DND-41 (cell line): ENCODE measurements at regions not wholly inside any gene's neighbourhood (a gene's known extent, or its start where the extent isn't known, plus 50 kb on each side); places are given as distances from the start of the nearest gene placed in this dataset.

ENCODE experiments used
- ATAC-seq: fragments of 200-7000 bp; cut with Tn5 transposase; 3 replicates; pipeline ENCODE4 v1.9.1; 2021; ENCODE audit warnings: low read depth; ENCODE audit not compliant: insufficient read depth
- DNase-seq: peaks from one replicate; pipeline ENCODE4 v3.0.0-alpha.2; 2020
- H2AFZ ChIP-seq: 2 replicates; pipeline ENCODE4 v1.6.0; 2012; ENCODE audit warnings: low read depth, low read length
- H3K27ac ChIP-seq: 2 replicates; pipeline ENCODE4 v1.5.1; 2012; ENCODE audit warnings: low read length, inconsistent platforms
- H3K27me3 ChIP-seq: fragments of 200-600 bp; sonication (generic); 2 replicates; pipeline ENCODE4 v1.6.0; 2012; ENCODE audit warnings: low read length, mild to moderate bottlenecking, inconsistent platforms; ENCODE audit not compliant: insufficient read depth, poor library complexity
- H3K36me3 ChIP-seq: 2 replicates; pipeline ENCODE4 v1.5.1; 2012; ENCODE audit warnings: low read length, inconsistent platforms; ENCODE audit not compliant: insufficient read depth
- H3K4me1 ChIP-seq: 2 replicates; pipeline ENCODE4 v1.5.1; 2012; ENCODE audit warnings: mild to moderate bottlenecking, low read length; ENCODE audit not compliant: insufficient read depth
- H3K4me2 ChIP-seq: 2 replicates; pipeline ENCODE4 v1.6.0; 2012; ENCODE audit warnings: mild to moderate bottlenecking, moderate library complexity, low read length, inconsistent platforms; ENCODE audit not compliant: insufficient read depth
- H3K4me3 ChIP-seq, 2 experiments: fragments of 200-600 bp in 1 of 2; shearing (Covaris generic) in 1 of 2; 2 replicates each; pipeline ENCODE4 v1.5.1; 2012 to 2016; ENCODE audit warnings: inconsistent platforms in 2 of 2, low read length in 2 of 2, mild to moderate bottlenecking in 2 of 2, low read depth in 1 of 2, moderate library complexity in 1 of 2
- H3K79me2 ChIP-seq: 2 replicates; pipeline ENCODE4 v1.6.0; 2012; ENCODE audit warnings: low read length, inconsistent platforms; ENCODE audit not compliant: insufficient read depth
- H3K9ac ChIP-seq: 2 replicates; pipeline ENCODE4 v1.6.0; 2012; ENCODE audit warnings: low read depth, mild to moderate bottlenecking, inconsistent platforms, low read length, moderate library complexity
- H3K9me3 ChIP-seq: 2 replicates; pipeline ENCODE4 v1.5.1; 2012; ENCODE audit warnings: low read length, moderate library complexity, mild to moderate bottlenecking, inconsistent platforms; ENCODE audit not compliant: insufficient read depth, severe bottlenecking
- H4K20me1 ChIP-seq: 2 replicates; pipeline ENCODE4 v1.6.0; 2012; ENCODE audit warnings: low read length; ENCODE audit not compliant: insufficient read depth
- EZH2 ChIP-seq: IDR thresholded peaks from 3 replicates; pipeline ENCODE4 v1.6.1; 2012; ENCODE audit warnings: borderline replicate concordance, low read depth, mild to moderate bottlenecking, moderate library complexity, low read length, inconsistent platforms; ENCODE audit not compliant: severe bottlenecking
- TF ChIP-seq, protein P1 (sequence below): IDR thresholded peaks from 2 replicates; pipeline ENCODE4 v1.5.1; 2012; ENCODE audit warnings: borderline replicate concordance, low read length, moderate library complexity, mild to moderate bottlenecking; ENCODE audit not compliant: poor library complexity, severe bottlenecking; ENCODE audit errors: extremely low read depth

DNA sequence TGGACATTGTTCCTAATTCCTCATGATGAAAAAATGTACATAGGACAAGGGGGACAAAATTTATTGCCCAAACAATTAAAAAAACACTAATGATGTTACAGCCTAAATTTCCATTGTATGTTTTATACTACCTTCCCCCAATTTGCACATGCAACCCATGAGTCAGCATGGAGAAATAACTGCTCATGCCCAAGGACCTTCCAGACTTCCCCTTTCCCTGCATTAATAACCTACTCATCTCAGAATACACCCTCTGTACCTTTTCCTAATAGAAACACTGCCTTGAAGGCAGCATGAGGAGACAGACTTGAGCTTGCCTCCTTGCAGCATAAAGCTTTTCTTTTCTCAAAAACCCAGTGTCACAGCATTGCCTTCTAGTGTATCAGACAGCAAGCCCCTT, 2402.8 kb downstream of the TP53TG3F start:
- DNase-seq (no peak), ATAC-seq (no peak)
- no peaks in the 10 kb centered on the region for H3K4me1 ChIP-seq
- H3K79me2 ChIP-seq, result no peaks in the 10 kb centered on the region
- no peak overlapping the region for H3K4me2 ChIP-seq
- no peaks in the 10 kb centered on the region for H3K27me3 ChIP-seq
- H3K36me3 ChIP-seq, result no peaks in the 10 kb centered on the region
- TF ChIP-seq, protein P1, sequence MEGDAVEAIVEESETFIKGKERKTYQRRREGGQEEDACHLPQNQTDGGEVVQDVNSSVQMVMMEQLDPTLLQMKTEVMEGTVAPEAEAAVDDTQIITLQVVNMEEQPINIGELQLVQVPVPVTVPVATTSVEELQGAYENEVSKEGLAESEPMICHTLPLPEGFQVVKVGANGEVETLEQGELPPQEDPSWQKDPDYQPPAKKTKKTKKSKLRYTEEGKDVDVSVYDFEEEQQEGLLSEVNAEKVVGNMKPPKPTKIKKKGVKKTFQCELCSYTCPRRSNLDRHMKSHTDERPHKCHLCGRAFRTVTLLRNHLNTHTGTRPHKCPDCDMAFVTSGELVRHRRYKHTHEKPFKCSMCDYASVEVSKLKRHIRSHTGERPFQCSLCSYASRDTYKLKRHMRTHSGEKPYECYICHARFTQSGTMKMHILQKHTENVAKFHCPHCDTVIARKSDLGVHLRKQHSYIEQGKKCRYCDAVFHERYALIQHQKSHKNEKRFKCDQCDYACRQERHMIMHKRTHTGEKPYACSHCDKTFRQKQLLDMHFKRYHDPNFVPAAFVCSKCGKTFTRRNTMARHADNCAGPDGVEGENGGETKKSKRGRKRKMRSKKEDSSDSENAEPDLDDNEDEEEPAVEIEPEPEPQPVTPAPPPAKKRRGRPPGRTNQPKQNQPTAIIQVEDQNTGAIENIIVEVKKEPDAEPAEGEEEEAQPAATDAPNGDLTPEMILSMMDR, result no peak
- TF ChIP-seq EZH2, result no peak
- no peak overlapping the region for H3K27ac ChIP-seq
- H4K20me1 ChIP-seq, result no peaks in the 10 kb centered on the region
- H3K4me3 ChIP-seq, result no peak overlapping the region
- H3K9me3 ChIP-seq, result peaks cover 7% of the 10 kb centered on the region
- no peak overlapping the region for H3K9ac ChIP-seq
- no peak overlapping the region for H2AFZ ChIP-seq

DNA sequence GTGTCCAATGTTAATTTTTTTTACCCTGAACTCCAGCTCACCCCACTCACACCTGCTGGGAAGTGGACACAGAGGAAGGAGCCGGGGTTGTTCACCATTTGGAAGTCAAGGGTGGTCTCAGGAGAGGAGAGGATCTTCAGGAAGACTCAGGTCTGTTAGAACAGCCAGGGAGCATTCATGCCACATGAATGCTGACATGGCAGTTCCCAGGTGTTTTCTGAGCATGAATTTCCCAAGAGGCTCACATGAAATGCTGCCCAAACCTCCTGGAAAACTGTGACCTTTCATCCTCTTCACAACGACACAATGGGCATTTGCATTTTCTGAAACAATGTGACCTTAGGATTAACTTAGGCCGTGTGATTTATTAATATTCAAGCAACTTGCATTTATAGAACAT, 2409.2 kb downstream of the TP53TG3F start:
- Histone ChIP-seq H2AFZ (no peak overlapping the region), H3K27ac (no peak overlapping the region), H3K27me3 (no peaks in the 10 kb centered on the region), H3K79me2 (no peaks in the 10 kb centered on the region), H3K9me3 (no peaks in the 10 kb centered on the region), H3K4me3 (no peak overlapping the region), H3K4me1 (no peaks in the 10 kb centered on the region), H4K20me1 (no peaks in the 10 kb centered on the region), H3K4me2 (no peak overlapping the region), H3K36me3 (no peaks in the 10 kb centered on the region), H3K9ac (no peak overlapping the region)
- no peak for ATAC-seq
- no peak for DNase-seq
- TF ChIP-seq, protein P1, result no peak
- no peak for TF ChIP-seq EZH2

DNA sequence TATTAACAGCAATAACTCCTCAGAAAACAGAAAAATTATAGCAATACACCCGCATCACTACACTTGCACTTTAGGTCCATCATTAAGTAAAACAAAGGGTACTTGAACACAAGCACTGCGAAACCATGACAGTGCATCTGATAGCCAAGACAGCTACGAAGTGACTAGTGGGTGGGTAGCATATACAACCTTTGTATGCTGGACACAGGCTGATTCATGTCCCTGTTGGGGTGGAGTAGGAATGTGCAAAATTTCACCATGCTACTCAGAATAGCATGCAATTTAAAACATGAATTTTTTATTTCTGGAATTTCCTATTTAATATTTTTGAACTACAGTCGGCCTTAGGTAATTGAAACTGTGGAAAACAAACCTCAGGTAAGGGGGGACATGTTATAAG, 2414.1 kb downstream of the TP53TG3F start:
- no peaks in the 10 kb centered on the region for H4K20me1 ChIP-seq
- H3K4me1 ChIP-seq, result no peaks in the 10 kb centered on the region
- no peak overlapping the region for H3K4me2 ChIP-seq
- no peak overlapping the region for H3K9ac ChIP-seq
- no peaks in the 10 kb centered on the region for H3K36me3 ChIP-seq
- no peaks in the 10 kb centered on the region for H3K27me3 ChIP-seq
- no peak overlapping the region for H3K4me3 ChIP-seq
- H2AFZ ChIP-seq, result no peak overlapping the region
- no peak for TF ChIP-seq EZH2
- TF ChIP-seq, protein P1, result no peak
- H3K79me2 ChIP-seq, result no peaks in the 10 kb centered on the region
- H3K9me3 ChIP-seq, result peaks cover 12% of the 10 kb centered on the region
- ATAC-seq (no peak), DNase-seq (no peak)
- no peak overlapping the region for H3K27ac ChIP-seq

DNA sequence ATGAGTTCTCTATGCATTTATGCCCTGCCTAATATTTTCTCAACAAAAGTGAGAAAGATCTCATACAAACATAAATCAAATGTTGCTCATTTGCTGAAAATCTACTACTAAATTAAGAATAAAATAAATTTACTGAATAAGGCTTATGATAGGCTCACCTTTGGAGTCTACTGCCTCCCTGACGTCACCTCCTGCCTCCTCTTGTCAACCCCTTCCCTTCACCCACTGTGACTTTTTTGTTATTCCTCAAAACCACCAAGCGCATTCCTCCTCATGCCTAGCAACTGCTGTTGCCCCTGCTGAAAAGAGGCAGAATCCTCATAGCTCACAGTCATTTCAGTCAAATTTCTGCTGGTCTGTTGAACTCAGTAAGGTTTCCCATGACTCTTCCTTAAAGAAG, 2422.2 kb downstream of the TP53TG3F start:
- Histone ChIP-seq H3K9ac (no peak overlapping the region), H3K27ac (no peak overlapping the region), H3K9me3 (peaks cover 24% of the 10 kb centered on the region), H3K79me2 (no peaks in the 10 kb centered on the region), H3K36me3 (no peaks in the 10 kb centered on the region), H3K27me3 (no peaks in the 10 kb centered on the region), H3K4me3 (no peak overlapping the region), H2AFZ (no peak overlapping the region), H4K20me1 (no peaks in the 10 kb centered on the region), H3K4me2 (no peak overlapping the region), H3K4me1 (no peaks in the 10 kb centered on the region)
- TF ChIP-seq, protein P1, result no peak
- no peak for TF ChIP-seq EZH2
- no peak for DNase-seq
- ATAC-seq, result no peak
